ENCODE measurements at regions not wholly inside any gene's neighbourhood (a gene's known extent, or its start where the extent isn't known, plus 50 kb on each side); places are given as distances from the start of the nearest gene placed in this dataset.

DNA sequence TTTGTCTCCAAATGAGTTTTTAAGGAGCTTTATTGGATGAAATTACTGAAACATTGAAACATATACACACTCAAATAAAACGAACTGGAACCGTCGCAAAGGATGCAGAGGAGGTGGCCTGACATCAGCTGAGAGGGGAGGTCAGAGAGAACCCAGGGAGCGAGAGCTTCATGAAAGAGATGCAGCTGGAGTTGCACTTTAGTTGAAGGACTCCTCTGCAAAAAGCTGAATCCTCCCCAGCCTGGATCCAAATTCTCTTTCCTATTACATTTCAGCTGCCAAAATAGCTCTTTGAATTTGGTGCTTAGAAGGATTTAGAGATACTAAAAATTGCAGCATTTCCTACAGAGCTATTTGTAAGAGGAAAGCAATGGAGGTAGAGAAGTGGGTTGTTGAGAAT is 140.0 kb upstream of the DPP6 start:
- H3K27me3 ChIP-seq, result peaks cover 0 to 3% of the 10 kb centered on the region in 2 donors
- H3K4me1 ChIP-seq, result no peaks in the 10 kb centered on the region
- intact Hi-C loops (cut with DNase I; ENCODE audit: low total_unique reads), result no loop called here
- TF ChIP-seq POLR2AphosphoS5 (IDR thresholded peaks at IDR 0.05) (no peak), POLR2A (IDR thresholded peaks at IDR 0.05) (no peak), CTCF (IDR thresholded peaks at IDR 0.05) (no peak)
- H3K36me3 ChIP-seq, result no peaks in the 10 kb centered on the region
- H3K4me3 ChIP-seq, result no peak overlapping the region
- peaks cover 0 to 6% of the 10 kb centered on the region in 2 donors for H3K9me3 ChIP-seq
- DNase-seq (ENCODE audit: low spot score in 2 of 2), result no peak
- no peak overlapping the region for H3K27ac ChIP-seq

GRCh38 chr7:153920126-153920525 is 132.1 kb upstream of the DPP6 start:
- Histone ChIP-seq H3K4me3 (no peak overlapping the region), H3K27ac (no peak overlapping the region), H3K4me1 (no peaks in the 10 kb centered on the region), H3K36me3 (no peaks in the 10 kb centered on the region), H3K9me3 (peaks cover 0 to 5% of the 10 kb centered on the region in 2 donors), H3K27me3 (peaks cover 0 to 3% of the 10 kb centered on the region in 2 donors)
- TF ChIP-seq POLR2AphosphoS5 (IDR thresholded peaks at IDR 0.05), result no peak
- TF ChIP-seq POLR2A (IDR thresholded peaks at IDR 0.05), result no peak
- no peak for TF ChIP-seq CTCF (IDR thresholded peaks at IDR 0.05)
- DNase-seq (ENCODE audit: low spot score in 2 of 2), result no peak
- intact Hi-C loops (cut with DNase I; ENCODE audit: low total_unique reads), result no loop called here

- no peak overlapping the region for H3K4me3 ChIP-seq
- peaks cover 0 to 3% of the 10 kb centered on the region in 2 donors for H3K27me3 ChIP-seq
- no peak overlapping the region for H3K27ac ChIP-seq
- intact Hi-C loops (cut with DNase I; ENCODE audit: low total_unique reads), result no loop called here
- H3K4me1 ChIP-seq, result no peaks in the 10 kb centered on the region
- peaks cover 0 to 5% of the 10 kb centered on the region in 2 donors for H3K9me3 ChIP-seq
- TF ChIP-seq CTCF (IDR thresholded peaks at IDR 0.05) (no peak), POLR2AphosphoS5 (IDR thresholded peaks at IDR 0.05) (no peak), POLR2A (IDR thresholded peaks at IDR 0.05) (no peak)
- DNase-seq (ENCODE audit: low spot score in 2 of 2), result no peak
- no peaks in the 10 kb centered on the region for H3K36me3 ChIP-seq
These were observed 131.3 kb upstream of the DPP6 start for GRCh38 chr7:153920897-153921296.

DNA sequence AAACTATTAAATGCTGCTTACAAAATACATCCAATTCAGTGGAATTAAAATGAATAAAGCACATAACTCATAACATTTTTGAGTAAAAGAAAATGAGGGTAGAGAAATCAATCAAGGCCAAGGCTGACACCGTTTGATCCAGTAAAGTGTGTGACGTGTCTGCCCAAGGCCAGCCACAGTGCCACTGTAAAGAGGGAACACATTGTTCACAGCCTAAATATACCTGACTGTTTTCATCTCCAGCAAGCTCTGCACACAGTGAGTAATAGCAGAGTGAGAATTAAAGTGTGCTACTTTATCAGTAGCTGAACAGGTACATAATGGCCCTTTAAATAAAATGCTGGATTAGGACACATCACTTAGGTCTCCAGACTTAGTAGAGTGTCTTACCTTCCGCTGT is 130.8 kb upstream of the DPP6 start:
- no peak for DNase-seq (ENCODE audit: low spot score in 2 of 2)

GRCh38 chr7:153930696-153931095 is 121.5 kb upstream of the DPP6 start:
- Histone ChIP-seq H3K4me3 (no peak overlapping the region), H3K27me3 (no peaks in the 10 kb centered on the region), H3K9me3 (no peaks in the 10 kb centered on the region), H3K4me1 (no peaks in the 10 kb centered on the region), H3K36me3 (no peaks in the 10 kb centered on the region), H3K27ac (no peak overlapping the region)
- no peak for DNase-seq (ENCODE audit: low spot score in 2 of 2)
- intact Hi-C loops (cut with DNase I; ENCODE audit: low total_unique reads), result no loop called here
- TF ChIP-seq CTCF (IDR thresholded peaks at IDR 0.05) (no peak), POLR2A (IDR thresholded peaks at IDR 0.05) (no peak), POLR2AphosphoS5 (IDR thresholded peaks at IDR 0.05) (no peak)

More for the DNA sequence above, 130.8 kb upstream of the DPP6 start:
- Histone ChIP-seq H3K36me3 (no peaks in the 10 kb centered on the region), H3K27ac (no peak overlapping the region), H3K4me3 (no peak overlapping the region), H3K27me3 (peaks cover 0 to 3% of the 10 kb centered on the region in 2 donors), H3K9me3 (peaks cover 0 to 5% of the 10 kb centered on the region in 2 donors), H3K4me1 (no peaks in the 10 kb centered on the region)
- intact Hi-C loops (cut with DNase I; ENCODE audit: low total_unique reads), result no loop called here
- TF ChIP-seq POLR2AphosphoS5 (IDR thresholded peaks at IDR 0.05) (no peak), POLR2A (IDR thresholded peaks at IDR 0.05) (no peak), CTCF (IDR thresholded peaks at IDR 0.05) (no peak)
